ENCODE measurements at regions not wholly inside any gene's neighbourhood (a gene's known extent, or its start where the extent isn't known, plus 50 kb on each side); places are given as distances from the start of the nearest gene placed in this dataset.

DNA sequence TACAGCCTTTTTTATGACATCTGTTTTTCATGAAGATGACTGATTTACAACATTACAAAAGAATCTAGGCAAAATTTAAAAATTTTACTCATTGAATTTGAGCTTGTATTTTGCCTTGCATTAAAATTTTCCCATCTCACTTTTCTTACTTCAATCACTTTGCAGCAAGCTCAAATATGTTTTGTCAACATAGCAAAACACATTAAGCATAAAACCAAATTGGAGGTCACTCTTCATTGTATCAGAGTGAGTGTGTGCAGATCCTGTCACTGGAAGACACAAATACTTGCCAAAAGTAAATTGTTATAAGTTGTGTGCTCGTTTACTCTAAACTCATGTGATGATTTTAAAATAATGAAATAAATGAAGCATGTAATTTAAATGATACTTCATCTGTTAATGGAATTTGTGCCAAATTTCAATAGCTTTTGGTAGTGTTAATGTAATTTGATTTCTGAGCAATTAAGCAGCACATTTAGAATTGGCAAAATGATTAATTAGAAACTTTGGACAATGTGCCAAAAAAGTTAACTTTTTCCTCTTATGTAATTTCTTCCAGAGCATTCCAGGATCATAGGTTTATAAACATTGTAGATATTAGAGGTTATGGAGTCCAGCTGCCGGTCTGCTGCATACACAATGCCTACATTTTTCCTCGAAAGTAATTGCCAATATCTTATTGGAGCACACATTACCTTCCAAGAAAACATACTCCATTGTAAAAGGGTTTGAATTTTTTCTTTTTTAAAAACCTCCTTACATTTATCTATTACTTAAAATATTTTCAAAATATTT lies 1078.2 kb upstream of the LRRTM3 start:
- no peak for DNase-seq

GRCh38 chr10:65858841-65859240 lies 1067.0 kb upstream of the LRRTM3 start:
- no peak for DNase-seq

- no peak for DNase-seq
These were observed 1064.6 kb upstream of the LRRTM3 start for GRCh38 chr10:65861249-65861648.

Measured in NCI-H1436 (cell line).